Upper lobe of left lung (tissue), 6 donors: ENCODE measurements at regions not wholly inside any gene's neighbourhood (a gene's known extent, or its start where the extent isn't known, plus 50 kb on each side); places are given as distances from the start of the nearest gene placed in this dataset.

ENCODE experiments used
- ATAC-seq, 2 donors: fragments of 200-7000 bp; cut with Tn5 transposase; one replicate each; pipeline ENCODE4 v1.9.1; 2022; ENCODE audit warnings: mild to moderate bottlenecking in 2 of 2, moderate library complexity in 2 of 2; ENCODE audit not compliant: low FRiP score in 2 of 2
- DNase-seq, 2 donors: peaks; one replicate each; pipeline ENCODE4 v3.0.0-alpha.2; 2019 to 2020
- H3K27ac ChIP-seq, 4 donors: fragments of 200-600 bp; sonication (generic); one replicate each; pipeline ENCODE4 v1.5.1; 2016 to 2019
- H3K27me3 ChIP-seq, 4 donors: fragments of 200-600 bp; sonication (generic); one replicate each; pipeline ENCODE4 v1.5.1; 2017 to 2019
- H3K36me3 ChIP-seq, 4 donors: fragments of 200-600 bp; sonication (generic); one replicate each; pipeline ENCODE4 v1.5.1; 2016 to 2019
- H3K4me1 ChIP-seq, 4 donors: fragments of 200-600 bp; sonication (generic); one replicate each; pipeline ENCODE4 v1.5.1; 2018 to 2019
- H3K4me3 ChIP-seq, 4 donors: fragments of 200-600 bp; sonication (generic); one replicate each; pipeline ENCODE4 v1.5.1; 2017 to 2019; ENCODE audit warnings: mild to moderate bottlenecking in 2 of 4, moderate library complexity in 1 of 4
- H3K9me3 ChIP-seq, 4 donors: fragments of 200-600 bp; sonication (generic); one replicate each; pipeline ENCODE4 v1.5.1; 2018 to 2019
- EP300 ChIP-seq, 4 donors: sonication (generic); formaldehyde crosslinking; IDR thresholded peaks; one replicate each; pipeline ENCODE4 v1.5.1; 2017; ENCODE audit warnings: antibody characterized with exemption in 4 of 4, control low read depth in 2 of 4
- POLR2A ChIP-seq, 4 donors: fragments of 450-650 bp; IDR thresholded peaks; one replicate each; pipeline ENCODE4 v1.5.1; 2016 to 2017; ENCODE audit warnings: antibody characterized with exemption in 4 of 4, mild to moderate bottlenecking in 2 of 4
- POLR2AphosphoS5 ChIP-seq, 2 donors: sonication (generic); formaldehyde crosslinking; IDR thresholded peaks; one replicate each; pipeline ENCODE4 v1.5.1; 2017; ENCODE audit warnings: antibody characterized with exemption in 2 of 2
- whole genome bisulfite sequencing, 2 donors: methylation state at CpG; one replicate each; pipeline ENCODE4 v1.1.5; 2017 to 2018; 5-methylcytosine and 5-hydroxymethylcytosine counted together
- TF ChIP-seq, protein P1 (sequence below), 6 experiments: fragments of 450-650 bp in 4 of 6; fragments of 200-600 bp in 2 of 6; sonication (generic) in 2 of 6; IDR thresholded peaks; one replicate each; pipeline ENCODE4 v1.5.1; 2016 to 2019; ENCODE audit warnings: antibody characterized with exemption in 6 of 6
- donor health status: DM: no; HTN: no; CAD: no; lungs with moderate emphysema.
- donor health status: DM: no; HTN: yes; CAD: no; lungs with severe emphysema.

DNA sequence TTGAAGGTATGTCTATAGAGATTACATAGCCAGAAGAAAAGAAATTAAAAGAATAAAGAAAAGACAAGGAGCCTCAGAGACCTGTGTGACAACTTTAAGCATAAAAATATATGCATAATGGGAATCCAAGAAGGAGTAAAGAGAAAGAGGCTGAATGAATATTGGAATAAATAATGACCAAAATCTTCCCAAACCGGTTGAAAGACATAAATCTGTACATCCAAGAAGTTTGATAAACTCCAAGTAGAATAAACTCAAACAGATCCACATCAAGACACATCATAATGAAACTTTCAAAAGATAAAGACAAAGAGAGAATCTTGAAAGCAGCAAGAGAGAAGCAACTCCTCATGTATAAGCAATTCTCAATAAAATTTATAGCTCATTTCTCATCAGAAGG lies 132.4 kb upstream of the ZNF516 start:
- DNase-seq, result no peak
- ATAC-seq, result no peak
- TF ChIP-seq EP300 (IDR thresholded peaks at IDR 0.05) (no peak), POLR2A (IDR thresholded peaks at IDR 0.05) (no peak), POLR2AphosphoS5 (IDR thresholded peaks at IDR 0.05) (no peak)
- TF ChIP-seq, protein P1, sequence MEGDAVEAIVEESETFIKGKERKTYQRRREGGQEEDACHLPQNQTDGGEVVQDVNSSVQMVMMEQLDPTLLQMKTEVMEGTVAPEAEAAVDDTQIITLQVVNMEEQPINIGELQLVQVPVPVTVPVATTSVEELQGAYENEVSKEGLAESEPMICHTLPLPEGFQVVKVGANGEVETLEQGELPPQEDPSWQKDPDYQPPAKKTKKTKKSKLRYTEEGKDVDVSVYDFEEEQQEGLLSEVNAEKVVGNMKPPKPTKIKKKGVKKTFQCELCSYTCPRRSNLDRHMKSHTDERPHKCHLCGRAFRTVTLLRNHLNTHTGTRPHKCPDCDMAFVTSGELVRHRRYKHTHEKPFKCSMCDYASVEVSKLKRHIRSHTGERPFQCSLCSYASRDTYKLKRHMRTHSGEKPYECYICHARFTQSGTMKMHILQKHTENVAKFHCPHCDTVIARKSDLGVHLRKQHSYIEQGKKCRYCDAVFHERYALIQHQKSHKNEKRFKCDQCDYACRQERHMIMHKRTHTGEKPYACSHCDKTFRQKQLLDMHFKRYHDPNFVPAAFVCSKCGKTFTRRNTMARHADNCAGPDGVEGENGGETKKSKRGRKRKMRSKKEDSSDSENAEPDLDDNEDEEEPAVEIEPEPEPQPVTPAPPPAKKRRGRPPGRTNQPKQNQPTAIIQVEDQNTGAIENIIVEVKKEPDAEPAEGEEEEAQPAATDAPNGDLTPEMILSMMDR (IDR thresholded peaks at IDR 0.05), result no peak
- Histone ChIP-seq H3K27me3 (no peaks in the 10 kb centered on the region), H3K27ac (no peak overlapping the region), H3K36me3 (no peaks in the 10 kb centered on the region), H3K4me1 (no peaks in the 10 kb centered on the region), H3K4me3 (no peak overlapping the region), H3K9me3 (no peaks in the 10 kb centered on the region)
- WGBS, 2 donors, result 90 to 95% methylated on average over 1 of the region's 1 CpG

- H3K4me3 ChIP-seq, result no peak overlapping the region
- H3K36me3 ChIP-seq, result no peaks in the 10 kb centered on the region
- H3K4me1 ChIP-seq, result peaks cover 0 to 2% (median 0%) of the 10 kb centered on the region in 4 donors
- no peaks in the 10 kb centered on the region for H3K27me3 ChIP-seq
- DNase-seq (no peak), ATAC-seq (no peak)
- no peak overlapping the region for H3K27ac ChIP-seq
- no peaks in the 10 kb centered on the region for H3K9me3 ChIP-seq
- no peak for TF ChIP-seq POLR2AphosphoS5 (IDR thresholded peaks at IDR 0.05)
- no peak for TF ChIP-seq EP300 (IDR thresholded peaks at IDR 0.05)
- TF ChIP-seq POLR2A (IDR thresholded peaks at IDR 0.05), result no peak
- TF ChIP-seq, protein P1 (IDR thresholded peaks at IDR 0.05), result no peak
Observed at GRCh38 chr18:76626991-76627390, 131.9 kb upstream of the ZNF516 start.

GRCh38 chr18:76622651-76623050 lies 127.6 kb upstream of the ZNF516 start:
- no peaks in the 10 kb centered on the region for H3K36me3 ChIP-seq
- no peak for DNase-seq
- no peaks in the 10 kb centered on the region for H3K9me3 ChIP-seq
- no peaks in the 10 kb centered on the region for H3K27me3 ChIP-seq
- no peak overlapping the region for H3K4me3 ChIP-seq
- no peak for TF ChIP-seq POLR2AphosphoS5 (IDR thresholded peaks at IDR 0.05)
- TF ChIP-seq, protein P1 (IDR thresholded peaks at IDR 0.05), result no peak
- no peak for TF ChIP-seq POLR2A (IDR thresholded peaks at IDR 0.05)
- TF ChIP-seq EP300 (IDR thresholded peaks at IDR 0.05), result no peak
- 82 to 83% methylated on average over 8 of the region's 8 CpGs for WGBS, 2 donors
- H3K27ac ChIP-seq, result no peak overlapping the region
- H3K4me1 ChIP-seq, result peaks cover 18 to 38% (median 25%) of the 10 kb centered on the region in 4 donors
- ATAC-seq, result no peak

DNA sequence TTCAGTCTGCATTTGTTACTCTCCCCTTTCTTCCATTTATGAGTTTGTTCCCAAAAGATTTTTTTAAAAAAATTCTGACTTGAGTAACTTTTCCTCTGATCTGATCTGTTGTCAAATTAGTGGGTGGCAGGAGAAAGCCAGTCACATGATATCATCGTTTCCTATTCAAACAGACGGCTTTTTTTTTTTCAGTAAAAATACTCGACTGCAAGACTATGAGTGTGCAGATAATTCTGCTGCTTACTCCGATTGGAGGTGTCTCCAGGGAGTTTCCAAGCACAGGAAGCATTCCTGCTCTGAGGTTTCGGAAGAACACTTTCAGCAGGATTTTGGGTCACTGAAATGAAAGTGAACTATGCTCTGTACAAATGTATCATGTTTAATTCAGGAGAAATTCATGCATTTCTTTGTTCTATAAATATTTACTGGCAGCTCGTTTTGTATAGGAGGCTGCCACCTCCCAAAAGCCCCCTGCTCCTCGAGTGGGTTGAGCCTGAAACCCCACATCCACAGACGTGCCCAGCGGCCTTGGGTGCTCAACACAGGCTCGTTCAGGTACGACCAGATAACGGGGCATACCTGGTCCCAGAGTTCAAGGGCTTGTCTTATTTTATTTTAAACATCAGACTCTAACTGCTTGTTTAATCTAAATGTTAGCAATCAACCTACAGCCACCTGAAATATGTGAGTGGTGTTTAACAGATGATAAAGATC lies 126.9 kb upstream of the ZNF516 start:
- TF ChIP-seq POLR2A (IDR thresholded peaks at IDR 0.05), result no peak
- no peak for TF ChIP-seq EP300 (IDR thresholded peaks at IDR 0.05)
- TF ChIP-seq, protein P1 (IDR thresholded peaks at IDR 0.05), result no peak
- no peak for TF ChIP-seq POLR2AphosphoS5 (IDR thresholded peaks at IDR 0.05)
- Histone ChIP-seq H3K36me3 (no peaks in the 10 kb centered on the region), H3K4me1 (peaks cover 18 to 38% (median 25%) of the 10 kb centered on the region in 4 donors), H3K4me3 (peak overlapping the region in 2 of 4 donors; percentile 1 to 42), H3K9me3 (no peaks in the 10 kb centered on the region), H3K27ac (no peak overlapping the region), H3K27me3 (no peaks in the 10 kb centered on the region)
- DNase-seq, result no peak
- ATAC-seq, result no peak
- WGBS, 2 donors, result 24 to 26% methylated on average over 12 of the region's 12 CpGs

GRCh38 chr18:76621226-76621625 lies 126.2 kb upstream of the ZNF516 start:
- H3K36me3 ChIP-seq, result no peaks in the 10 kb centered on the region
- peaks cover 18 to 38% (median 25%) of the 10 kb centered on the region in 4 donors for H3K4me1 ChIP-seq
- H3K4me3 ChIP-seq, result peak overlapping the region in 3 of 4 donors; percentile 1 to 42 (median 31)
- TF ChIP-seq POLR2AphosphoS5 (IDR thresholded peaks at IDR 0.05) (no peak), EP300 (IDR thresholded peaks at IDR 0.05) (no peak), POLR2A (IDR thresholded peaks at IDR 0.05) (no peak)
- TF ChIP-seq, protein P1 (IDR thresholded peaks at IDR 0.05), result no peak
- H3K9me3 ChIP-seq, result no peaks in the 10 kb centered on the region
- DNase-seq, result no peak
- no peak for ATAC-seq
- 31 to 38% methylated on average over 9 of the region's 9 CpGs for WGBS, 2 donors
- no peaks in the 10 kb centered on the region for H3K27me3 ChIP-seq
- H3K27ac ChIP-seq, result peak overlapping the region in 1 of 4 donors; percentile 28
